Adrenal gland (tissue), 9 donors: ENCODE measurements at regions not wholly inside any gene's neighbourhood (a gene's known extent, or its start where the extent isn't known, plus 50 kb on each side); places are given as distances from the start of the nearest gene placed in this dataset.

Experiments
- DNase-seq, 7 donors: peaks; one replicate each; pipeline ENCODE4 v3.0.0-alpha.2; 2019 to 2020
- H3K27ac ChIP-seq, 5 donors: fragments of 200-600 bp; sonication (generic) in 4 of 5; 1 replicate in 3 of 5; 2 replicates in 2 of 5; pipeline versions ENCODE4 v1.5.1 to v1.8.0; 2016 to 2020; ENCODE audit warnings: mild to moderate bottlenecking in 1 of 5
- H3K27me3 ChIP-seq: fragments of 200-600 bp; 2 replicates; pipeline ENCODE4 v1.8.0; 2021
- H3K36me3 ChIP-seq, 2 donors: fragments of 200-600 bp; replicated peaks in 1 of 2; 1 replicate in 1 of 2; 2 replicates in 1 of 2; pipeline versions ENCODE4 v1.5.1 to v1.8.0; 2018 to 2022
- H3K4me1 ChIP-seq, 2 donors: fragments of 200-600 bp; replicated peaks in 1 of 2; 1 replicate in 1 of 2; 2 replicates in 1 of 2; pipeline versions ENCODE4 v1.5.1 to v1.8.0; 2018 to 2021
- H3K4me3 ChIP-seq, 4 donors: fragments of 200-600 bp; sonication (generic) in 3 of 4; one replicate each; pipeline ENCODE4 v1.5.1; 2016 to 2018
- H3K9me3 ChIP-seq, 3 donors: fragments of 200-600 bp; sonication (generic) in 1 of 3; replicated peaks in 1 of 3; 1 replicate in 2 of 3; 2 replicates in 1 of 3; pipeline versions ENCODE4 v1.5.1 to v1.8.0; 2016 to 2021
- CTCF ChIP-seq, 6 experiments: fragments of 450-650 bp in 4 of 6; fragments of 200-600 bp in 2 of 6; sonication (generic) in 1 of 6; IDR thresholded peaks; 1 replicate in 5 of 6; 2 replicates in 1 of 6; pipeline versions ENCODE4 v1.5.1 to v1.8.0; 2016 to 2021; ENCODE audit warnings: antibody characterized with exemption in 6 of 6, mild to moderate bottlenecking in 2 of 6, moderate library complexity in 1 of 6
- POLR2A ChIP-seq, 2 donors: fragments of 450-650 bp; IDR thresholded peaks; one replicate each; pipeline ENCODE4 v1.6.1; 2017; ENCODE audit warnings: antibody characterized with exemption in 2 of 2, mild to moderate bottlenecking in 2 of 2, moderate library complexity in 1 of 2
- whole genome bisulfite sequencing, 4 donors: extraction: QIAGEN DNeasy Blood & Tissue Kit in 2 of 4; methylation state at CpG; one replicate each; pipeline versions ENCODE4 v1.1.5 to v1.1.7; 2013 to 2017; 5-methylcytosine and 5-hydroxymethylcytosine counted together
- intact Hi-C, 2 donors: fragments of 100-400 bp; cut with DNase I; formaldehyde crosslinking; loops; one replicate each; pipeline versions ENCODE4 v1.14.1 to v1.15.0; 2022 to 2023
- donor health status: healthy with polysubstance abuse.
- donor health status: Bipolar disorder and iron deficiency.
- donor health status: DM: yes; HTN: yes; CAD: no.
- donor health status: DM: no; HTN: no; CAD: no.
- donor health status: DM: no; HTN: no; CAD: no.

- H3K4me1 ChIP-seq: peaks cover 0 to 6% of the 10 kb centered on the region in 2 donors
Measured at GRCh38 chr2:235347691-235348090, 146.2 kb upstream of the AGAP1 start.

GRCh38 chr2:235348329-235348728 is 145.5 kb upstream of the AGAP1 start:
- WGBS, 4 donors: 77 to 91% (median 85%) methylated on average over 8 of the region's 8 CpGs
- H3K36me3 ChIP-seq: no peaks in the 10 kb centered on the region
- intact Hi-C loops: no loop called here
- no peak overlapping the region for H3K27ac ChIP-seq
- no peak for TF ChIP-seq CTCF (IDR thresholded peaks at IDR 0.05)
- TF ChIP-seq POLR2A (IDR thresholded peaks at IDR 0.05): no peak
- H3K4me1 ChIP-seq: peaks cover 0 to 6% of the 10 kb centered on the region in 2 donors
- H3K4me3 ChIP-seq: no peak overlapping the region
- no peak for DNase-seq
- H3K27me3 ChIP-seq: no peaks in the 10 kb centered on the region
- no peaks in the 10 kb centered on the region for H3K9me3 ChIP-seq

More at GRCh38 chr2:235347691-235348090, 146.2 kb upstream of the AGAP1 start:
- 48 to 55% (median 51%) methylated on average over 8 of the region's 8 CpGs for WGBS, 4 donors
- H3K27me3 ChIP-seq: no peaks in the 10 kb centered on the region
- no peak overlapping the region for H3K4me3 ChIP-seq
- H3K36me3 ChIP-seq: no peaks in the 10 kb centered on the region
- H3K27ac ChIP-seq: no peak overlapping the region
- H3K9me3 ChIP-seq: no peaks in the 10 kb centered on the region
- DNase-seq: peak; percentile 57 to 86 (median 80)
- intact Hi-C loops: no loop called here
- no peak for TF ChIP-seq POLR2A (IDR thresholded peaks at IDR 0.05)
- no peak for TF ChIP-seq CTCF (IDR thresholded peaks at IDR 0.05)

GRCh38 chr2:235350234-235350633 is 143.6 kb upstream of the AGAP1 start:
- no peak overlapping the region for H3K4me3 ChIP-seq
- WGBS, 4 donors: 84 to 95% (median 87%) methylated on average over 4 of the region's 4 CpGs
- intact Hi-C loops: no loop called here
- no peaks in the 10 kb centered on the region for H3K9me3 ChIP-seq
- H3K27ac ChIP-seq: no peak overlapping the region
- TF ChIP-seq CTCF (IDR thresholded peaks at IDR 0.05) (no peak), POLR2A (IDR thresholded peaks at IDR 0.05) (no peak)
- no peaks in the 10 kb centered on the region for H3K27me3 ChIP-seq
- H3K4me1 ChIP-seq: no peaks in the 10 kb centered on the region
- DNase-seq: no peak
- no peaks in the 10 kb centered on the region for H3K36me3 ChIP-seq

GRCh38 chr2:235352541-235352940 is 141.3 kb upstream of the AGAP1 start:
- Histone ChIP-seq H3K36me3 (no peaks in the 10 kb centered on the region), H3K27me3 (no peaks in the 10 kb centered on the region), H3K4me1 (no peaks in the 10 kb centered on the region), H3K9me3 (no peaks in the 10 kb centered on the region), H3K27ac (no peak overlapping the region), H3K4me3 (no peak overlapping the region)
- TF ChIP-seq CTCF (IDR thresholded peaks at IDR 0.05) (no peak), POLR2A (IDR thresholded peaks at IDR 0.05) (no peak)
- 44 to 74% (median 63%) methylated on average over 4 of the region's 4 CpGs for WGBS, 4 donors
- intact Hi-C loops: no loop called here
- no peak for DNase-seq
